Vagina (tissue), 2 donors: ENCODE measurements at regions not wholly inside any gene's neighbourhood (a gene's known extent, or its start where the extent isn't known, plus 50 kb on each side); places are given as distances from the start of the nearest gene placed in this dataset.

Experiments
- DNase-seq, 2 donors: peaks; one replicate each; pipeline ENCODE4 v3.0.0-alpha.2; 2017; ENCODE audit errors: extremely low spot score in 2 of 2
- H3K27ac ChIP-seq: fragments of 200-600 bp; sonication (generic); one replicate; pipeline ENCODE4 v1.5.1; 2019
- H3K27me3 ChIP-seq: fragments of 200-600 bp; sonication (generic); one replicate; pipeline ENCODE4 v1.5.1; 2019
- H3K36me3 ChIP-seq, 2 donors: fragments of 200-600 bp; sonication (generic); one replicate each; pipeline ENCODE4 v1.5.1; 2017 to 2019
- H3K4me1 ChIP-seq: fragments of 200-600 bp; sonication (generic); one replicate; pipeline ENCODE4 v1.5.1; 2019
- H3K4me3 ChIP-seq, 2 donors: fragments of 200-600 bp; sonication (generic); 1 replicate in 1 of 2; 2 replicates in 1 of 2; pipeline ENCODE4 v1.5.1; 2016 to 2019
- H3K9me3 ChIP-seq: fragments of 200-600 bp; sonication (generic); one replicate; pipeline ENCODE4 v1.5.1; 2019
- POLR2A ChIP-seq, 2 donors: fragments of 450-650 bp; IDR thresholded peaks; one replicate each; pipeline ENCODE4 v1.6.1; 2017; ENCODE audit warnings: antibody characterized with exemption in 2 of 2, mild to moderate bottlenecking in 2 of 2, moderate library complexity in 2 of 2
- POLR2AphosphoS5 ChIP-seq, 2 donors: sonication (generic); formaldehyde crosslinking; IDR thresholded peaks; one replicate each; pipeline ENCODE4 v1.9.0; 2017; ENCODE audit warnings: antibody characterized with exemption in 2 of 2, mild to moderate bottlenecking in 2 of 2, low read depth in 1 of 2; ENCODE audit not compliant: insufficient read depth in 1 of 2
- intact Hi-C: fragments of 100-400 bp; cut with DNase I; formaldehyde crosslinking; loops from one replicate; pipeline ENCODE4 v1.15.1; 2023
- TF ChIP-seq, protein P1 (sequence below), 3 experiments: fragments of 450-650 bp in 2 of 3; fragments of 200-600 bp in 1 of 3; sonication (generic) in 1 of 3; IDR thresholded peaks; one replicate each; pipeline ENCODE4 v1.5.1; 2017 to 2019; ENCODE audit warnings: antibody characterized with exemption in 3 of 3, mild to moderate bottlenecking in 2 of 3, moderate library complexity in 2 of 3

DNA sequence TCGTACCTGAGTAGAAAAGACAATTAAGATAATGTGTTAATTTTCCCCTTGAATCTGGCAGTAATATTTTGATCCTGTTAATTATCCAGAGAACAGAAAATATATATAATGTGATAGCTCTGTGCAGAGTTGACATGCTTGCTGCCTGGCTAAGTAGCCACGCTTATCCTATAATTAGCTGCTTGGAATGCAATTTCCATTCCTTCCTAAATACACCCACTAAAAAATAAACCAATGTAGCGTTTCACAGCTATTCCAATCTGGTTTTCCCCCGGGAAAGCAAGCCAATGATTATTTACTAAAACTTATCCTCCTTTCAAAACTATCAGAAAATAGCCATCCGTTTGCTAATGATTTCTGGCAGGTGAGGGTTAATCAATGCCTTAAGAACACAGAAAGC is 134.5 kb upstream of the IRX5 start:
- DNase-seq: no peak
- Histone ChIP-seq H3K36me3 (no peaks in the 10 kb centered on the region), H3K4me1 (no peaks in the 10 kb centered on the region), H3K9me3 (no peaks in the 10 kb centered on the region), H3K4me3 (no peak overlapping the region), H3K27ac (no peak overlapping the region), H3K27me3 (no peaks in the 10 kb centered on the region)
- TF ChIP-seq POLR2A (IDR thresholded peaks at IDR 0.05): no peak
- no peak for TF ChIP-seq POLR2AphosphoS5 (IDR thresholded peaks at IDR 0.05; ENCODE audit: insufficient read depth in 1 of 2, low read depth in 1 of 2)
- TF ChIP-seq, protein P1, sequence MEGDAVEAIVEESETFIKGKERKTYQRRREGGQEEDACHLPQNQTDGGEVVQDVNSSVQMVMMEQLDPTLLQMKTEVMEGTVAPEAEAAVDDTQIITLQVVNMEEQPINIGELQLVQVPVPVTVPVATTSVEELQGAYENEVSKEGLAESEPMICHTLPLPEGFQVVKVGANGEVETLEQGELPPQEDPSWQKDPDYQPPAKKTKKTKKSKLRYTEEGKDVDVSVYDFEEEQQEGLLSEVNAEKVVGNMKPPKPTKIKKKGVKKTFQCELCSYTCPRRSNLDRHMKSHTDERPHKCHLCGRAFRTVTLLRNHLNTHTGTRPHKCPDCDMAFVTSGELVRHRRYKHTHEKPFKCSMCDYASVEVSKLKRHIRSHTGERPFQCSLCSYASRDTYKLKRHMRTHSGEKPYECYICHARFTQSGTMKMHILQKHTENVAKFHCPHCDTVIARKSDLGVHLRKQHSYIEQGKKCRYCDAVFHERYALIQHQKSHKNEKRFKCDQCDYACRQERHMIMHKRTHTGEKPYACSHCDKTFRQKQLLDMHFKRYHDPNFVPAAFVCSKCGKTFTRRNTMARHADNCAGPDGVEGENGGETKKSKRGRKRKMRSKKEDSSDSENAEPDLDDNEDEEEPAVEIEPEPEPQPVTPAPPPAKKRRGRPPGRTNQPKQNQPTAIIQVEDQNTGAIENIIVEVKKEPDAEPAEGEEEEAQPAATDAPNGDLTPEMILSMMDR (IDR thresholded peaks at IDR 0.05): no peak
- intact Hi-C loops: no loop called here

DNA sequence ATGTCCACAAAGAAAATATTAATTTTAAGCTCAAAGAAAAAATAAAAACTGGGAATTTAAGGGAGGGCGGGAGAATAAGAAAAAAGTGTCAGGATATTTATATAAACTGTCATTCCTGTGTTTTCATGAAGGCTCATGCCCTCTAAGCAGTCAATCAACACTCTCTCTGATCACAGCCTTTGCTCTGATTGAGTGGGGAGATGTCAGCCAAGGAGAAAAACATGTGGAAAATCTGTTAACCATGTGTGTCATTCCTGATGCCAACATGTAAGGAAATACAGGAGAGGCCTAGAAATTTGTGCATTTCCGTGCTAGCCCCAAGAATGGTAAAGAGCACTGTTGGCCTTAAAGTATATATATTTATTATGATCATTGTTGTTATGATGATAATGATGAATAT is 137.9 kb upstream of the IRX5 start:
- Histone ChIP-seq H3K4me3 (no peak overlapping the region), H3K27me3 (no peaks in the 10 kb centered on the region), H3K9me3 (no peaks in the 10 kb centered on the region), H3K27ac (no peak overlapping the region), H3K36me3 (no peaks in the 10 kb centered on the region), H3K4me1 (no peaks in the 10 kb centered on the region)
- TF ChIP-seq, protein P1 (IDR thresholded peaks at IDR 0.05): no peak
- intact Hi-C loops: no loop called here
- DNase-seq: no peak

DNA sequence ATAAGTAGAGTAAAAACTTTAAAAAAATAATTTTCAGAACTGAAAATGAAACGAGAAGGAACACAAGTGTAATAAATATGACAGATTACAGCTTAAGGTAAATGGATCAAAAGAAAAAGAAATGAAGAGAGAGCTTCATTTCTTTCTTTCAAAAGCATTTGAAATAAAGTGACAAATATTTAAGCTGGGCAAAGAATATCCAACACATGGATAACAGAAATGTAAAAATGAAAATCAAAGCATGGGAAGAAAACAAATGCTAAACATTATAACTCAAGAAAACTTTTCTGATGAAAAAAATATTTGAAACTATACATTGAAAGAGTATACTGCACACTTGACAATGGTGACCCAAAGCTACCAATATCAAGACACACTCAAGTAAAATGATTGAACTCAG is 143.6 kb upstream of the IRX5 start:
- Histone ChIP-seq H3K36me3 (no peaks in the 10 kb centered on the region), H3K27me3 (no peaks in the 10 kb centered on the region), H3K4me1 (no peaks in the 10 kb centered on the region), H3K4me3 (no peak overlapping the region), H3K9me3 (no peaks in the 10 kb centered on the region), H3K27ac (no peak overlapping the region)
- DNase-seq: no peak
- intact Hi-C loops: no loop called here
- TF ChIP-seq, protein P1 (IDR thresholded peaks at IDR 0.05): no peak
- TF ChIP-seq POLR2AphosphoS5 (IDR thresholded peaks at IDR 0.05; ENCODE audit: insufficient read depth in 1 of 2, low read depth in 1 of 2): no peak
- TF ChIP-seq POLR2A (IDR thresholded peaks at IDR 0.05): no peak

DNA sequence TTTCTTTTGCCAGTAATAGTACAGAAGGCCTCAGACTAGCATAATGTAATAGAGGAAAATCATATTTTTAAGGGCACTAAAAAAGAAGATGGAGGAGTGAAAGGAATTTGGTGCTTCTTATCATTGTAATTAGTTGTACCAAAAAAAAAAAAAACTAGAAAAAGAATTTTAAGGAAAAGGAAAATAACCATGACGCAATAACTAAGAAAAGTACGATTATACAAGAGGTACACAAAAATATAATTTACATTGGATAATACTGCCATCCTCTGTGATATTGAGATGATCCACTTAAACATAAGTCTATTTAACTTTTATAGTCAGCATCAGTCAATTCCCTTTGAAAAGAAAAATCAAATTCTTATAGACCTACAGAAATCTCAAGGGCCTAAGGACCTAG is 146.7 kb upstream of the IRX5 start:
- Histone ChIP-seq H3K4me3 (no peak overlapping the region), H3K4me1 (no peaks in the 10 kb centered on the region), H3K36me3 (no peaks in the 10 kb centered on the region), H3K27ac (no peak overlapping the region), H3K27me3 (no peaks in the 10 kb centered on the region), H3K9me3 (no peaks in the 10 kb centered on the region)
- no peak for DNase-seq
- intact Hi-C loops: no loop called here
- TF ChIP-seq, protein P1 (IDR thresholded peaks at IDR 0.05): no peak
- TF ChIP-seq POLR2A (IDR thresholded peaks at IDR 0.05) (no peak), POLR2AphosphoS5 (IDR thresholded peaks at IDR 0.05; ENCODE audit: insufficient read depth in 1 of 2, low read depth in 1 of 2) (no peak)

DNA sequence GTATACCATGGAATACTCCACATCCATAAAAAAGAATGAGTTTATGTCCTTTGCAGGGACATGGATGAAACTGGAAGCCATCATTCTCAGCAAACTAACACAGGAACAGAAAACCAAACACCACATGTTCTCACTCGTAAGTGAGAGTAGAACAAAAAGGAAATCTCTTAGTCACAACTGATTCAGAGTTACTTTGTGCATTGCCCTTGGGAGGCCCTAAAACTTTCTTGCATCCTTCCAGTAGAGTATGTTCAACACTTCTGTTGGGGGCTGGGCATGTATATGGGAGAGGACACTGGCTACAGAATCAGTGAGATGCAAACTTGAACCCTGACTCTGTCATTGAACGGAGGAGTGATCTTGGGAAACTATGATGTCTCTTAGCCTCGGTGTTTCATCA is 147.4 kb upstream of the IRX5 start:
- Histone ChIP-seq H3K9me3 (no peaks in the 10 kb centered on the region), H3K27ac (no peak overlapping the region), H3K27me3 (no peaks in the 10 kb centered on the region), H3K4me1 (no peaks in the 10 kb centered on the region), H3K36me3 (no peaks in the 10 kb centered on the region), H3K4me3 (no peak overlapping the region)
- TF ChIP-seq, protein P1 (IDR thresholded peaks at IDR 0.05): no peak
- TF ChIP-seq POLR2AphosphoS5 (IDR thresholded peaks at IDR 0.05; ENCODE audit: insufficient read depth in 1 of 2, low read depth in 1 of 2) (no peak), POLR2A (IDR thresholded peaks at IDR 0.05) (no peak)
- intact Hi-C loops: no loop called here
- no peak for DNase-seq
